ENCODE measurements at regions not wholly inside any gene's neighbourhood (a gene's known extent, or its start where the extent isn't known, plus 50 kb on each side); places are given as distances from the start of the nearest gene placed in this dataset.

- H3K4me3 Mint-ChIP-seq = no peak overlapping the region
- no peaks in the 10 kb centered on the region for H3K36me3 ChIP-seq (ENCODE audit: control insufficient read depth, insufficient read depth, low read length)
- no peak overlapping the region for H3K27ac Mint-ChIP-seq
- DNase-seq = no peak
- H3K27me3 ChIP-seq (ENCODE audit: control insufficient read depth, insufficient read depth, low read length, poor library complexity, severe bottlenecking) = no peaks in the 10 kb centered on the region
- peaks cover 7% of the 10 kb centered on the region for H3K9me3 Mint-ChIP-seq
- H3K9me3 ChIP-seq (ENCODE audit: control insufficient read depth, low read length) = no peaks in the 10 kb centered on the region
- no peak overlapping the region for H3K27ac ChIP-seq (ENCODE audit: low read depth, low read length)
- TF ChIP-seq CTCF (conservative IDR thresholded peaks at IDR 0.05) = no peak
- no peaks in the 10 kb centered on the region for H3K4me1 ChIP-seq (ENCODE audit: control insufficient read depth, insufficient read depth, low read length)
- peaks cover 1% of the 10 kb centered on the region for H3K4me1 Mint-ChIP-seq
- no peak overlapping the region for H3K9ac ChIP-seq (ENCODE audit: extremely low read depth, low read length, poor library complexity, severe bottlenecking)
- no peaks in the 10 kb centered on the region for H3K27me3 Mint-ChIP-seq (ENCODE audit: insufficient read depth)
- no peak overlapping the region for H3K4me3 ChIP-seq (ENCODE audit: low read length)
- WGBS, 2 experiments (ENCODE audit: insufficient coverage in 1 of 2, insufficient read length in 1 of 2) = 83 to 84% methylated on average over 3 of the region's 3 CpGs
- H3K36me3 Mint-ChIP-seq (ENCODE audit: low read depth) = no peaks in the 10 kb centered on the region
Observed at GRCh38 chr18:34457761-34458160, 233.0 kb upstream of the NOL4 start.

GRCh38 chr18:34458410-34458977, 233.8 kb upstream of the NOL4 start:
- no peaks in the 10 kb centered on the region for H3K4me1 Mint-ChIP-seq
- no peaks in the 10 kb centered on the region for H3K27me3 ChIP-seq (ENCODE audit: control insufficient read depth, insufficient read depth, low read length, poor library complexity, severe bottlenecking)
- peaks cover 7% of the 10 kb centered on the region for H3K9me3 Mint-ChIP-seq
- H3K27me3 Mint-ChIP-seq (ENCODE audit: insufficient read depth) = no peaks in the 10 kb centered on the region
- H3K27ac Mint-ChIP-seq = no peak overlapping the region
- no peak overlapping the region for H3K4me3 ChIP-seq (ENCODE audit: low read length)
- H3K27ac ChIP-seq (ENCODE audit: low read depth, low read length) = no peak overlapping the region
- H3K36me3 Mint-ChIP-seq (ENCODE audit: low read depth) = no peaks in the 10 kb centered on the region
- no peak overlapping the region for H3K4me3 Mint-ChIP-seq
- H3K36me3 ChIP-seq (ENCODE audit: control insufficient read depth, insufficient read depth, low read length) = no peaks in the 10 kb centered on the region
- no peak overlapping the region for H3K9ac ChIP-seq (ENCODE audit: extremely low read depth, low read length, poor library complexity, severe bottlenecking)
- TF ChIP-seq CTCF (conservative IDR thresholded peaks at IDR 0.05) = no peak
- 94% methylated on average over 3 of the region's 3 CpGs; no CpG with 5 or more reads in 1 of the 2 experiments for WGBS, 2 experiments (ENCODE audit: insufficient coverage in 1 of 2, insufficient read length in 1 of 2)
- no peaks in the 10 kb centered on the region for H3K9me3 ChIP-seq (ENCODE audit: control insufficient read depth, low read length)
- H3K4me1 ChIP-seq (ENCODE audit: control insufficient read depth, insufficient read depth, low read length) = no peaks in the 10 kb centered on the region
- no peak for DNase-seq

- DNase-seq = no peak
- no peaks in the 10 kb centered on the region for H3K4me1 Mint-ChIP-seq
- H3K36me3 ChIP-seq (ENCODE audit: control insufficient read depth, insufficient read depth, low read length) = no peaks in the 10 kb centered on the region
- no peaks in the 10 kb centered on the region for H3K36me3 Mint-ChIP-seq (ENCODE audit: low read depth)
- H3K4me3 ChIP-seq (ENCODE audit: low read length) = no peak overlapping the region
- no peaks in the 10 kb centered on the region for H3K4me1 ChIP-seq (ENCODE audit: control insufficient read depth, insufficient read depth, low read length)
- no peak overlapping the region for H3K27ac ChIP-seq (ENCODE audit: low read depth, low read length)
- no peak for TF ChIP-seq CTCF (conservative IDR thresholded peaks at IDR 0.05)
- no peak overlapping the region for H3K9ac ChIP-seq (ENCODE audit: extremely low read depth, low read length, poor library complexity, severe bottlenecking)
- H3K9me3 ChIP-seq (ENCODE audit: control insufficient read depth, low read length) = no peaks in the 10 kb centered on the region
- H3K27me3 ChIP-seq (ENCODE audit: control insufficient read depth, insufficient read depth, low read length, poor library complexity, severe bottlenecking) = no peaks in the 10 kb centered on the region
- no peak overlapping the region for H3K4me3 Mint-ChIP-seq
- no peaks in the 10 kb centered on the region for H3K27me3 Mint-ChIP-seq (ENCODE audit: insufficient read depth)
- 97 to 100% methylated on average over 2 of the region's 3 CpGs for WGBS, 2 experiments (ENCODE audit: insufficient coverage in 1 of 2, insufficient read length in 1 of 2)
- peaks cover 5% of the 10 kb centered on the region for H3K9me3 Mint-ChIP-seq
- H3K27ac Mint-ChIP-seq = no peak overlapping the region
Observed at GRCh38 chr18:34461266-34461665, 236.6 kb upstream of the NOL4 start.
